Progenitor cell of endocrine pancreas (in vitro differentiated cells): ENCODE measurements at regions not wholly inside any gene's neighbourhood (a gene's known extent, or its start where the extent isn't known, plus 50 kb on each side); places are given as distances from the start of the nearest gene placed in this dataset.

Source experiments
- DNase-seq: peaks from one replicate; pipeline ENCODE4 v3.0.0; 2021; ENCODE audit warnings: low spot score; ENCODE audit not compliant: unreplicated experiment
- H3K27ac Mint-ChIP-seq: 2 replicates; pipeline ENCODE4 v1.8.0; 2021; ENCODE audit warnings: mild to moderate bottlenecking, moderate library complexity, mixed read lengths
- H3K27me3 Mint-ChIP-seq: 2 replicates; pipeline ENCODE4 v1.8.0; 2021; ENCODE audit warnings: mixed read lengths
- H3K36me3 Mint-ChIP-seq: 2 replicates; pipeline ENCODE4 v1.8.0; 2022; ENCODE audit warnings: mixed read lengths; ENCODE audit not compliant: insufficient read depth
- H3K4me1 Mint-ChIP-seq: 2 replicates; pipeline ENCODE4 v1.8.0; 2021; ENCODE audit warnings: low read depth, mixed read lengths
- H3K4me3 Mint-ChIP-seq: 2 replicates; pipeline ENCODE4 v1.8.0; 2021; ENCODE audit warnings: low read depth, mild to moderate bottlenecking, moderate library complexity, mixed read lengths
- H3K9me3 Mint-ChIP-seq: 2 replicates; pipeline ENCODE4 v1.8.0; 2021; ENCODE audit warnings: low read depth, mixed read lengths
- CTCF ChIP-seq: fragments of 200-600 bp; sonication (generic); IDR thresholded peaks from one replicate; pipeline ENCODE4 v1.5.0; 2021; ENCODE audit warnings: antibody characterized with exemption, mild to moderate bottlenecking; ENCODE audit not compliant: unreplicated experiment

GRCh38 chr17:71383091-71383490, 737.7 kb upstream of the SOX9 start:
- no peak overlapping the region for H3K4me3 Mint-ChIP-seq
- peaks cover 4% of the 10 kb centered on the region for H3K9me3 Mint-ChIP-seq
- peaks cover 9% of the 10 kb centered on the region for H3K27me3 Mint-ChIP-seq
- H3K36me3 Mint-ChIP-seq, result no peaks in the 10 kb centered on the region
- no peak for TF ChIP-seq CTCF
- DNase-seq, result no peak
- H3K4me1 Mint-ChIP-seq, result peaks cover 14% of the 10 kb centered on the region
- H3K27ac Mint-ChIP-seq, result no peak overlapping the region

GRCh38 chr17:71387456-71387855, 733.4 kb upstream of the SOX9 start:
- peaks cover 11% of the 10 kb centered on the region for H3K9me3 Mint-ChIP-seq
- peaks cover 3% of the 10 kb centered on the region for H3K4me1 Mint-ChIP-seq
- H3K4me3 Mint-ChIP-seq, result no peak overlapping the region
- no peak for TF ChIP-seq CTCF
- H3K36me3 Mint-ChIP-seq, result no peaks in the 10 kb centered on the region
- peaks cover 3% of the 10 kb centered on the region for H3K27me3 Mint-ChIP-seq
- DNase-seq, result no peak
- no peak overlapping the region for H3K27ac Mint-ChIP-seq

- Mint-ChIP-seq H3K36me3 (no peaks in the 10 kb centered on the region), H3K27me3 (peaks cover 2% of the 10 kb centered on the region), H3K4me3 (no peak overlapping the region), H3K9me3 (peaks cover 9% of the 10 kb centered on the region), H3K4me1 (no peaks in the 10 kb centered on the region), H3K27ac (no peak overlapping the region)
- no peak for TF ChIP-seq CTCF
- DNase-seq, result no peak
Observed at GRCh38 chr17:71392715-71393567, 727.9 kb upstream of the SOX9 start.

GRCh38 chr17:71395901-71396300, 724.9 kb upstream of the SOX9 start:
- TF ChIP-seq CTCF, result no peak
- Mint-ChIP-seq H3K4me3 (no peak overlapping the region), H3K27me3 (peaks cover 9% of the 10 kb centered on the region), H3K9me3 (peaks cover 2% of the 10 kb centered on the region), H3K36me3 (no peaks in the 10 kb centered on the region), H3K27ac (no peak overlapping the region), H3K4me1 (peaks cover 11% of the 10 kb centered on the region)
- DNase-seq, result no peak

GRCh38 chr17:71396711-71397110, 724.1 kb upstream of the SOX9 start:
- peaks cover 2% of the 10 kb centered on the region for H3K9me3 Mint-ChIP-seq
- H3K36me3 Mint-ChIP-seq, result no peaks in the 10 kb centered on the region
- H3K4me3 Mint-ChIP-seq, result no peak overlapping the region
- DNase-seq, result no peak
- H3K27me3 Mint-ChIP-seq, result peaks cover 9% of the 10 kb centered on the region
- no peak for TF ChIP-seq CTCF
- H3K4me1 Mint-ChIP-seq, result peaks cover 11% of the 10 kb centered on the region
- no peak overlapping the region for H3K27ac Mint-ChIP-seq
